ENCODE measurements at regions not wholly inside any gene's neighbourhood (a gene's known extent, or its start where the extent isn't known, plus 50 kb on each side); places are given as distances from the start of the nearest gene placed in this dataset.

DNA sequence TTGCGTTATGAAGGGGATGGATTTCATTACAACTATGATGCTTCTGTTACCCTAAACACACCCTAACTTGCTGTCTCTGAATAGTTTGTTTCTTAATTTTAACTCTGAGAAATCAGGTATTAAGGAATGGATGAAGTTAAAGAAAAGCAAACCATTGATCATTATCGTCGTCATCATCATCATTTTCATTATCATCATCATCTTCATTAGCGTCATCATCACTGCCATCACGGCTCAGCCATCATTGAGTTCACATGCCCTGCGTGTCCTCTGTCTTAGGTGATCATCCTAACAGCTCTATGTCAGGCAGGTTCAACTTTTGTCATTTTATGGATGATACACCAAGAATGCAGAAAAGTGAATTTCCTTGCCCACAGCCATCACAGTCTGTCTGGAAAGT is 477.5 kb upstream of the EEF2KMT start:
- Histone ChIP-seq H3F3A (ENCODE audit: control insufficient read depth, insufficient read depth) (no peaks in the 10 kb centered on the region), H3K79me2 (ENCODE audit: control insufficient read depth, low read length) (no peaks in the 10 kb centered on the region), H3K9me3 (ENCODE audit: control insufficient read depth, insufficient read depth, low read length) (no peaks in the 10 kb centered on the region), H3K4me1 (ENCODE audit: control insufficient read depth, low read length) (no peaks in the 10 kb centered on the region), H3K4me2 (ENCODE audit: low read length) (no peak overlapping the region), H3K36me3 (ENCODE audit: control insufficient read depth, low read length) (no peaks in the 10 kb centered on the region), H4K20me1 (ENCODE audit: control insufficient read depth, insufficient read depth, low read depth, low read length) (no peaks in the 10 kb centered on the region), H3K4me3 (ENCODE audit: low read length) (no peak overlapping the region), H3K27ac (ENCODE audit: low read depth, low read length) (no peak overlapping the region), H3K9me2 (replicated peaks; ENCODE audit: control insufficient read depth, low read length) (no peaks in the 10 kb centered on the region), H3K27me3 (ENCODE audit: control insufficient read depth, low read length) (no peaks in the 10 kb centered on the region)
- no peak for TF ChIP-seq CTCF (IDR thresholded peaks at IDR 0.05; ENCODE audit: low read depth, low read length, poor library complexity, severe bottlenecking)
- no peak for TF ChIP-seq EZH2phosphoT487 (IDR thresholded peaks at IDR 0.05; ENCODE audit: borderline replicate concordance, low read length)

DNA sequence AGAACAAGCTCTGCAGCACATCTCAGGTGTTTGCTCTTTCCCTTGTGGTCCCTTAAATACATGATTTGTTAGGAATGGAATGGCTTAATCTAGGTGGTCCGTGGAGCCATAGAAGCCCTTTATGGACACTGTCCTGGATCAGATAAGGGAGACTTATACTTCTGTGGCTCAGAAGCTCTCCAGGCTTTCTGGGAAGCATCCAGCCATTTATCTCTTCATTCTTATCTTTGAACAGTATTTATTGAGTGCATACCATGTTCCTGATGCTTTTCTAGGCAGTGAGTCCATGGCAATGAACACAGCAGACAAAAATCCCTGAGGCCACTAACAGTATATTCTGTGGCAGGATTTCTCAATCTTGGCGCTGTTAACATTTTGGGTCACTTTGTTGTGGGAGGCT is 474.5 kb upstream of the EEF2KMT start:
- Histone ChIP-seq H3K9me3 (ENCODE audit: control insufficient read depth, insufficient read depth, low read length) (no peaks in the 10 kb centered on the region), H3K4me3 (ENCODE audit: low read length) (no peak overlapping the region), H4K20me1 (ENCODE audit: control insufficient read depth, insufficient read depth, low read depth, low read length) (no peaks in the 10 kb centered on the region), H3K36me3 (ENCODE audit: control insufficient read depth, low read length) (no peaks in the 10 kb centered on the region), H3K9me2 (replicated peaks; ENCODE audit: control insufficient read depth, low read length) (no peaks in the 10 kb centered on the region), H3F3A (ENCODE audit: control insufficient read depth, insufficient read depth) (no peaks in the 10 kb centered on the region), H3K79me2 (ENCODE audit: control insufficient read depth, low read length) (no peaks in the 10 kb centered on the region), H3K27ac (ENCODE audit: low read depth, low read length) (no peak overlapping the region), H3K4me2 (ENCODE audit: low read length) (no peak overlapping the region), H3K27me3 (ENCODE audit: control insufficient read depth, low read length) (no peaks in the 10 kb centered on the region), H3K4me1 (ENCODE audit: control insufficient read depth, low read length) (no peaks in the 10 kb centered on the region)
- TF ChIP-seq EZH2phosphoT487 (IDR thresholded peaks at IDR 0.05; ENCODE audit: borderline replicate concordance, low read length) (no peak), CTCF (IDR thresholded peaks at IDR 0.05; ENCODE audit: low read depth, low read length, poor library complexity, severe bottlenecking) (no peak)

DNA sequence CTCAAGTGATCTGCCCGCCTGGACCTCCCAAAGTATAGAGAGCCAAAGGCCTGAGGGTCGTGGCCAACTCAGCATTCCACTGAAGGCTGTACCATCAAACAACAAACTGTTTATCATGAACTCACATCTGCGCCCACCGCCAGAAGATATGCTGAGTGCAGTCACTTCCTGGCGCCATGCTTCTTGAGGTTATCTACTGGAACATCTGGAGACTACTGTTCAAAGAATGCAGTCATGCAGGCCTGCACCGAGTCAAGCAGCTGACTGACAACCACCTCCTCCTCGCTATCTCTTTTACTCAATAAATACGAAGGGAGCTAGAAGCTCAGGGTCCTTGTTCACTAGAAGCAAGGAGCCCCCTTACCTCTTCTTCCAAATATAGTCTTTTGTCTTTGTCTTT is 473.9 kb upstream of the EEF2KMT start:
- no peak overlapping the region for H3K27ac ChIP-seq (ENCODE audit: low read depth, low read length)
- TF ChIP-seq CTCF (IDR thresholded peaks at IDR 0.05; ENCODE audit: low read depth, low read length, poor library complexity, severe bottlenecking), result no peak
- TF ChIP-seq EZH2phosphoT487 (IDR thresholded peaks at IDR 0.05; ENCODE audit: borderline replicate concordance, low read length), result no peak
- no peak overlapping the region for H3K4me2 ChIP-seq (ENCODE audit: low read length)
- no peaks in the 10 kb centered on the region for H3F3A ChIP-seq (ENCODE audit: control insufficient read depth, insufficient read depth)
- H3K9me3 ChIP-seq (ENCODE audit: control insufficient read depth, insufficient read depth, low read length), result no peaks in the 10 kb centered on the region
- no peaks in the 10 kb centered on the region for H3K27me3 ChIP-seq (ENCODE audit: control insufficient read depth, low read length)
- H3K4me3 ChIP-seq (ENCODE audit: low read length), result no peak overlapping the region
- H3K79me2 ChIP-seq (ENCODE audit: control insufficient read depth, low read length), result no peaks in the 10 kb centered on the region
- no peaks in the 10 kb centered on the region for H3K4me1 ChIP-seq (ENCODE audit: control insufficient read depth, low read length)
- H3K9me2 ChIP-seq (replicated peaks; ENCODE audit: control insufficient read depth, low read length), result no peaks in the 10 kb centered on the region
- no peaks in the 10 kb centered on the region for H3K36me3 ChIP-seq (ENCODE audit: control insufficient read depth, low read length)
- no peaks in the 10 kb centered on the region for H4K20me1 ChIP-seq (ENCODE audit: control insufficient read depth, insufficient read depth, low read depth, low read length)

GRCh38 chr16:5561800-5562199 is 464.2 kb upstream of the EEF2KMT start:
- Histone ChIP-seq H4K20me1 (ENCODE audit: control insufficient read depth, insufficient read depth, low read depth, low read length) (no peaks in the 10 kb centered on the region), H3K27ac (ENCODE audit: low read depth, low read length) (no peak overlapping the region), H3K4me1 (ENCODE audit: control insufficient read depth, low read length) (no peaks in the 10 kb centered on the region), H3K36me3 (ENCODE audit: control insufficient read depth, low read length) (no peaks in the 10 kb centered on the region), H3K79me2 (ENCODE audit: control insufficient read depth, low read length) (no peaks in the 10 kb centered on the region), H3K27me3 (ENCODE audit: control insufficient read depth, low read length) (no peaks in the 10 kb centered on the region), H3K4me3 (ENCODE audit: low read length) (no peak overlapping the region), H3K4me2 (ENCODE audit: low read length) (no peak overlapping the region), H3K9me3 (ENCODE audit: control insufficient read depth, insufficient read depth, low read length) (peaks cover 9% of the 10 kb centered on the region; the same call in 1 of the 2 replicates), H3F3A (ENCODE audit: control insufficient read depth, insufficient read depth) (no peaks in the 10 kb centered on the region), H3K9me2 (replicated peaks; ENCODE audit: control insufficient read depth, low read length) (no peaks in the 10 kb centered on the region)
- TF ChIP-seq EZH2phosphoT487 (IDR thresholded peaks at IDR 0.05; ENCODE audit: borderline replicate concordance, low read length) (no peak), CTCF (IDR thresholded peaks at IDR 0.05; ENCODE audit: low read depth, low read length, poor library complexity, severe bottlenecking) (no peak)
